PC-3 (cell line): ENCODE measurements at regions not wholly inside any gene's neighbourhood (a gene's known extent, or its start where the extent isn't known, plus 50 kb on each side); places are given as distances from the start of the nearest gene placed in this dataset.

Experiments used
- ATAC-seq: fragments of 200-7000 bp; cut with Tn5 transposase; 2 replicates; pipeline ENCODE4 v1.9.1; 2020; ENCODE audit warnings: mild to moderate bottlenecking, moderate library complexity
- BruUV-seq: library from RNA; stranded (reverse); fragments of 400-500 nt; replicated peaks from 2 replicates; lab custom pipeline; 2021; lab: Mats Ljungman, UMichigan
- CTCF ChIA-PET: fragments of 300-600 bp; sonication (Branson Sonifier 250); formaldehyde crosslinking; loops from one replicate; lab custom pipeline; 2022; ENCODE audit warnings: antibody characterized with exemption; lab: Charles Lee
- POLR2A ChIA-PET: fragments of 300-600 bp; sonication (Branson Sonifier 250); formaldehyde crosslinking; loops from one replicate; lab custom pipeline; 2022; ENCODE audit warnings: antibody characterized with exemption; ENCODE audit not compliant: unreplicated experiment; lab: Charles Lee
- DNase-seq: peaks from one replicate; pipeline ENCODE4 v3.0.0-alpha.2; 2015
- H2AFZ ChIP-seq: fragments of 300-600 bp; sonication (generic); 2 replicates; pipeline ENCODE4 v1.6.0; 2016; ENCODE audit warnings: antibody characterized with exemption, low read length
- H3F3A ChIP-seq: fragments of 300-600 bp; sonication (generic); one replicate; pipeline ENCODE4 v1.6.0; 2017; ENCODE audit warnings: antibody characterized with exemption, low read length, control low read depth, mild to moderate bottlenecking; ENCODE audit not compliant: unreplicated experiment
- H3K27ac ChIP-seq: fragments of 300-600 bp; sonication (generic); 2 replicates; pipeline ENCODE4 v1.5.1; 2016; ENCODE audit warnings: mild to moderate bottlenecking, low read length
- H3K27me3 ChIP-seq: fragments of 300-600 bp; sonication (generic); 2 replicates; pipeline ENCODE4 v1.6.1; 2016; ENCODE audit warnings: low read length, mixed read lengths
- H3K36me3 ChIP-seq: fragments of 300-600 bp; sonication (generic); 2 replicates; pipeline ENCODE4 v1.6.1; 2016; ENCODE audit warnings: low read depth, mixed run types, low read length, mixed read lengths
- H3K4me1 ChIP-seq: fragments of 300-600 bp; sonication (generic); 2 replicates; pipeline ENCODE4 v1.5.1; 2016; ENCODE audit warnings: low read length; ENCODE audit not compliant: insufficient read depth
- H3K4me2 ChIP-seq: fragments of 300-600 bp; sonication (generic); 2 replicates; pipeline ENCODE4 v1.6.0; 2016; ENCODE audit warnings: low read length
- H3K4me3 ChIP-seq: fragments of 300-600 bp; sonication (generic); 2 replicates; pipeline ENCODE4 v1.5.1; 2016; ENCODE audit warnings: mild to moderate bottlenecking, low read length, mixed read lengths
- H3K79me2 ChIP-seq: fragments of 300-600 bp; sonication (generic); 2 replicates; pipeline ENCODE4 v1.6.1; 2017; ENCODE audit warnings: low read length, mixed read lengths
- H3K9ac ChIP-seq: fragments of 300-600 bp; sonication (generic); 2 replicates; pipeline ENCODE4 v1.6.0; 2016; ENCODE audit warnings: mild to moderate bottlenecking, low read length
- H3K9me2 ChIP-seq: fragments of 300-600 bp; sonication (generic); replicated peaks from 2 replicates; pipeline ENCODE4 v1.6.1; 2016; ENCODE audit warnings: mixed run types, low read length, mixed read lengths
- H3K9me3 ChIP-seq: fragments of 300-600 bp; sonication (generic); 2 replicates; pipeline ENCODE4 v1.6.1; 2016; ENCODE audit warnings: low read length, mixed read lengths
- H4K20me1 ChIP-seq: fragments of 300-600 bp; sonication (generic); 2 replicates; pipeline ENCODE4 v1.6.1; 2016; ENCODE audit warnings: low read length, mixed read lengths
- CTCF ChIP-seq: fragments of 300-600 bp; sonication (generic); conservative IDR thresholded peaks from 2 replicates; pipeline ENCODE4 v1.5.1; 2017; ENCODE audit warnings: antibody characterized with exemption, low read depth, mild to moderate bottlenecking, low read length
- EZH2 ChIP-seq: fragments of 300-600 bp; sonication (generic); IDR thresholded peaks from one replicate; pipeline ENCODE4 v1.6.1; 2017; ENCODE audit warnings: antibody characterized with exemption, mild to moderate bottlenecking, low read length; ENCODE audit not compliant: unreplicated experiment
- EZH2phosphoT487 ChIP-seq: fragments of 300-600 bp; sonication (generic); IDR thresholded peaks from 2 replicates; pipeline ENCODE4 v1.6.1; 2018; ENCODE audit warnings: mild to moderate bottlenecking, antibody characterized with exemption, low read length, borderline replicate concordance
- intact Hi-C: fragments of 100-400 bp; cut with micrococcal nuclease; formaldehyde crosslinking; loops from 2 replicates; pipeline ENCODE4 v1.9.0; 2023

GRCh38 chr16:85175724-85176233 lies 63.5 kb upstream of the CIBAR2 start:
- Histone ChIP-seq H3K27ac (no peak overlapping the region), H4K20me1 (no peaks in the 10 kb centered on the region), H3K9me3 (no peaks in the 10 kb centered on the region), H2AFZ (no peak overlapping the region), H3K27me3 (no peaks in the 10 kb centered on the region), H3K9me2 (no peaks in the 10 kb centered on the region), H3K9ac (no peak overlapping the region), H3K36me3 (no peaks in the 10 kb centered on the region), H3F3A (peaks cover 5% of the 10 kb centered on the region), H3K4me2 (no peak overlapping the region), H3K79me2 (peaks cover 87% of the 10 kb centered on the region), H3K4me1 (peaks cover 40% of the 10 kb centered on the region), H3K4me3 (no peak overlapping the region)
- POLR2A ChIA-PET, result no interaction called here
- ATAC-seq (no peak), DNase-seq (no peak)
- intact Hi-C loops, result no loop called here
- CTCF ChIA-PET, result interaction anchor here (0.5 kb wide), 1 partner anchor 165 kb away, joined by 3 read pairs; the partner anchor contains the start of gene ZDHHC7
- TF ChIP-seq EZH2phosphoT487 (no peak), CTCF (no peak), EZH2 (no peak)
- no TSS peak for BruUV-seq

GRCh38 chr16:85176541-85177447 lies 64.5 kb upstream of the CIBAR2 start:
- Histone ChIP-seq H3K27me3 (no peaks in the 10 kb centered on the region), H3K9me2 (no peaks in the 10 kb centered on the region), H3K4me2 (no peak overlapping the region), H3K4me1 (peaks cover 34% of the 10 kb centered on the region), H3K27ac (no peak overlapping the region), H2AFZ (no peak overlapping the region), H3F3A (peaks cover 5% of the 10 kb centered on the region), H3K9me3 (no peaks in the 10 kb centered on the region), H3K4me3 (no peak overlapping the region), H4K20me1 (no peaks in the 10 kb centered on the region), H3K79me2 (peaks cover 83% of the 10 kb centered on the region), H3K36me3 (no peaks in the 10 kb centered on the region), H3K9ac (no peak overlapping the region)
- intact Hi-C loops, result no loop called here
- ATAC-seq, result no peak
- no peak for DNase-seq
- no TSS peak for BruUV-seq
- ChIA-PET CTCF (no interaction called here), POLR2A (no interaction called here)
- TF ChIP-seq CTCF, result no peak
- TF ChIP-seq EZH2phosphoT487, result no peak
- TF ChIP-seq EZH2, result no peak

- ChIA-PET POLR2A (no interaction called here), CTCF (no interaction called here)
- no peaks in the 10 kb centered on the region for H3K27me3 ChIP-seq
- H3K36me3 ChIP-seq, result no peaks in the 10 kb centered on the region
- peaks cover 5% of the 10 kb centered on the region for H3F3A ChIP-seq
- H3K9ac ChIP-seq, result no peak overlapping the region
- no peaks in the 10 kb centered on the region for H3K9me3 ChIP-seq
- ATAC-seq (no peak), DNase-seq (no peak)
- no TSS peak for BruUV-seq
- no peak overlapping the region for H2AFZ ChIP-seq
- H3K4me2 ChIP-seq, result no peak overlapping the region
- H3K4me1 ChIP-seq, result peaks cover 27% of the 10 kb centered on the region
- H3K9me2 ChIP-seq, result no peaks in the 10 kb centered on the region
- H3K4me3 ChIP-seq, result no peak overlapping the region
- H3K79me2 ChIP-seq, result peaks cover 77% of the 10 kb centered on the region
- intact Hi-C loops, result no loop called here
- TF ChIP-seq EZH2 (no peak), CTCF (no peak), EZH2phosphoT487 (no peak)
- H4K20me1 ChIP-seq, result no peaks in the 10 kb centered on the region
- no peak overlapping the region for H3K27ac ChIP-seq
Measured at GRCh38 chr16:85177448-85177846, 65.2 kb upstream of the CIBAR2 start.
